HG02973 (cell line): ENCODE measurements at regions not wholly inside any gene's neighbourhood (a gene's known extent, or its start where the extent isn't known, plus 50 kb on each side); places are given as distances from the start of the nearest gene placed in this dataset.

ENCODE experiments used
- ATAC-seq: cut with Tn5 transposase; IDR thresholded peaks from one replicate; pipeline ENCODE4 v1.9.1; 2021; ENCODE audit warnings: moderate library complexity; ENCODE audit not compliant: unreplicated experiment

GRCh38 chr4:110878413-110878812 is 255.5 kb upstream of the PITX2 start:
- no peak for ATAC-seq

- ATAC-seq: no peak
Measured at GRCh38 chr4:110878956-110879355, 256.1 kb upstream of the PITX2 start.

- ATAC-seq: no peak
Measured at GRCh38 chr4:110886270-110886669, 263.4 kb upstream of the PITX2 start.

- ATAC-seq: no peak
Measured at GRCh38 chr4:110886856-110887255, 264.0 kb upstream of the PITX2 start.

- no peak for ATAC-seq
Measured at GRCh38 chr4:110897784-110898183, 274.9 kb upstream of the PITX2 start.

- peak; percentile 94 for ATAC-seq
Measured at GRCh38 chr4:110898290-110898689, 275.4 kb upstream of the PITX2 start.

- ATAC-seq: no peak
Measured at GRCh38 chr4:110900213-110900769, 277.4 kb upstream of the PITX2 start.

GRCh38 chr4:110902500-110902899 is 279.6 kb upstream of the PITX2 start:
- no peak for ATAC-seq

- no peak for ATAC-seq
Measured at GRCh38 chr4:110904435-110905065, 281.7 kb upstream of the PITX2 start.

- no peak for ATAC-seq
Measured at GRCh38 chr4:110905367-110905766, 282.5 kb upstream of the PITX2 start.

- no peak for ATAC-seq
Measured at GRCh38 chr4:110907801-110908313, 285.0 kb upstream of the PITX2 start.

- ATAC-seq: no peak
Measured at GRCh38 chr4:110914791-110915190, 291.9 kb upstream of the PITX2 start.

- no peak for ATAC-seq
Measured at GRCh38 chr4:110915301-110915700, 292.4 kb upstream of the PITX2 start.

GRCh38 chr4:110916505-110916904 is 293.6 kb upstream of the PITX2 start:
- ATAC-seq: no peak

- ATAC-seq: no peak
Measured at GRCh38 chr4:110917835-110918234, 295.0 kb upstream of the PITX2 start.

- ATAC-seq: no peak
Measured at GRCh38 chr4:110920990-110921389, 298.1 kb upstream of the PITX2 start.

- ATAC-seq: no peak
Measured at GRCh38 chr4:110924761-110925160, 301.9 kb upstream of the PITX2 start.

GRCh38 chr4:110926841-110927400 is 304.0 kb upstream of the PITX2 start:
- ATAC-seq: no peak

GRCh38 chr4:110933341-110933740 is 310.5 kb upstream of the PITX2 start:
- no peak for ATAC-seq

GRCh38 chr4:110944501-110944900 is 321.6 kb upstream of the PITX2 start:
- ATAC-seq: no peak

- no peak for ATAC-seq
Measured at GRCh38 chr4:110945600-110945999, 322.7 kb upstream of the PITX2 start.

- no peak for ATAC-seq
Measured at GRCh38 chr4:110949542-110949941, 326.7 kb upstream of the PITX2 start.
